Neuronal stem cell (in vitro differentiated cells): ENCODE measurements at regions not wholly inside any gene's neighbourhood (a gene's known extent, or its start where the extent isn't known, plus 50 kb on each side); places are given as distances from the start of the nearest gene placed in this dataset.
"Not testable (repeated sequence)": the region's sequence is repeated elsewhere in the genome, so short reads cannot be mapped to it uniquely, and the experiment has no call there.

Experiments used
- DNase-seq: peaks from one replicate; pipeline ENCODE4 v3.0.0-alpha.2; 2013; ENCODE audit warnings: low spot score
- H2AFZ ChIP-seq: one replicate; pipeline ENCODE4 v1.6.1; 2013; ENCODE audit warnings: mild to moderate bottlenecking, low read length, inconsistent platforms
- H2AK5ac ChIP-seq: 2 replicates; pipeline ENCODE4 v1.6.1; 2013; ENCODE audit warnings: low read depth, mild to moderate bottlenecking, inconsistent platforms, low read length, moderate library complexity, mixed read lengths
- H2BK120ac ChIP-seq: 2 replicates; pipeline ENCODE4 v1.6.1; 2013; ENCODE audit warnings: low read depth, mild to moderate bottlenecking, inconsistent platforms, low read length, moderate library complexity, mixed read lengths
- H2BK12ac ChIP-seq: one replicate; pipeline ENCODE4 v1.6.1; 2013; ENCODE audit warnings: low read length, inconsistent platforms
- H2BK15ac ChIP-seq: 2 replicates; pipeline ENCODE4 v1.6.1; 2013; ENCODE audit warnings: mild to moderate bottlenecking, low read length, inconsistent platforms, mixed read lengths
- H2BK5ac ChIP-seq: one replicate; pipeline ENCODE4 v1.6.1; 2013; ENCODE audit warnings: inconsistent platforms, mild to moderate bottlenecking, low read length, moderate library complexity
- H3K14ac ChIP-seq: one replicate; pipeline ENCODE4 v1.6.1; 2013; ENCODE audit warnings: low read length, inconsistent platforms
- H3K18ac ChIP-seq: 2 replicates; pipeline ENCODE4 v1.6.1; 2013; ENCODE audit warnings: low read length, inconsistent platforms
- H3K23ac ChIP-seq: 2 replicates; pipeline ENCODE4 v1.6.1; 2013; ENCODE audit warnings: low read depth, mild to moderate bottlenecking, mixed read lengths, low read length, inconsistent platforms; ENCODE audit not compliant: poor library complexity
- H3K27ac ChIP-seq: replicated peaks from 3 replicates; pipeline ENCODE4 v1.5.1; 2013; ENCODE audit warnings: low read length, inconsistent platforms
- H3K27me3 ChIP-seq, 3 experiments: 2 replicates each; pipeline ENCODE4 v1.6.1; 2013; ENCODE audit warnings: low read length in 3 of 3, mild to moderate bottlenecking in 2 of 3, inconsistent platforms in 1 of 3, low read depth in 1 of 3, mixed read lengths in 1 of 3, moderate library complexity in 1 of 3; ENCODE audit not compliant: control insufficient read depth in 3 of 3, insufficient read depth in 3 of 3
- H3K36me3 ChIP-seq, 2 donors: replicated peaks in 1 of 2; 2 replicates each; pipeline ENCODE4 v1.6.1; 2013; ENCODE audit warnings: low read length in 2 of 2; ENCODE audit not compliant: control insufficient read depth in 2 of 2, insufficient read depth in 2 of 2
- H3K4ac ChIP-seq: 2 replicates; pipeline ENCODE4 v1.6.1; 2013; ENCODE audit warnings: inconsistent platforms, mild to moderate bottlenecking, low read length, moderate library complexity
- H3K4me1 ChIP-seq, 2 donors: 1 replicate in 1 of 2; 2 replicates in 1 of 2; pipeline ENCODE4 v1.6.1; 2013; ENCODE audit warnings: low read length in 2 of 2, low read depth in 1 of 2; ENCODE audit not compliant: control insufficient read depth in 2 of 2, insufficient read depth in 1 of 2
- H3K4me2 ChIP-seq: one replicate; pipeline ENCODE4 v1.6.1; 2013; ENCODE audit warnings: mild to moderate bottlenecking, low read length, inconsistent platforms; ENCODE audit not compliant: insufficient read depth, poor library complexity, severe bottlenecking
- H3K4me3 ChIP-seq, 2 donors: 2 replicates each; pipeline ENCODE4 v1.5.1; 2013; ENCODE audit warnings: low read length in 2 of 2, mild to moderate bottlenecking in 2 of 2, inconsistent platforms in 1 of 2, moderate library complexity in 1 of 2
- H3K79me1 ChIP-seq: one replicate; pipeline ENCODE4 v1.6.1; 2013; ENCODE audit warnings: low read depth, mild to moderate bottlenecking, inconsistent platforms, low read length, moderate library complexity
- H3K9ac ChIP-seq: one replicate; pipeline ENCODE4 v1.6.1; 2013; ENCODE audit warnings: mild to moderate bottlenecking, low read depth, low read length, inconsistent platforms; ENCODE audit not compliant: poor library complexity
- H3K9me3 ChIP-seq, 2 donors: replicated peaks in 1 of 2; 2 replicates each; pipeline versions ENCODE3 to v1.6.1; 2013; ENCODE audit warnings: low read length in 2 of 2, mild to moderate bottlenecking in 2 of 2, inconsistent platforms in 1 of 2, low read depth in 1 of 2, mixed read lengths in 1 of 2, moderate library complexity in 1 of 2; ENCODE audit not compliant: control insufficient read depth in 2 of 2, insufficient read depth in 1 of 2
- H4K8ac ChIP-seq: one replicate; pipeline ENCODE4 v1.6.1; 2013; ENCODE audit warnings: low read depth, mild to moderate bottlenecking, inconsistent platforms, low read length, moderate library complexity
- H4K91ac ChIP-seq: one replicate; pipeline ENCODE4 v1.6.1; 2013; ENCODE audit warnings: low read length, low read depth, mild to moderate bottlenecking, inconsistent platforms; ENCODE audit not compliant: poor library complexity
- WGBS, 2 donors: extraction: QIAGEN DNeasy Blood & Tissue Kit; methylation state at CpG; one replicate each; pipeline ENCODE4 v1.1.7; 2013; ENCODE audit warnings: missing lambda C conversion rate in 2 of 2, mixed read lengths in 1 of 2; ENCODE audit not compliant: insufficient read length in 2 of 2, insufficient replicate concordance in 1 of 2; ENCODE audit errors: extremely low coverage in 2 of 2; 5-methylcytosine and 5-hydroxymethylcytosine counted together

- Histone ChIP-seq H2BK15ac (no peak overlapping the region), H3K79me1 (no peaks in the 10 kb centered on the region), H4K8ac (no peak overlapping the region), H3K4me2 (no peak overlapping the region), H3K4me1 (no peaks in the 10 kb centered on the region), H2AFZ (no peak overlapping the region), H3K23ac (no peak overlapping the region), H3K36me3 (no peaks in the 10 kb centered on the region), H3K27me3 (no peaks in the 10 kb centered on the region), H2BK12ac (no peak overlapping the region), H3K14ac (no peak overlapping the region), H2BK120ac (no peak overlapping the region), H3K4me3 (no peak overlapping the region), H3K27ac (no peak overlapping the region), H2AK5ac (no peak overlapping the region), H3K9ac (no peak overlapping the region), H2BK5ac (no peak overlapping the region), H3K4ac (no peak overlapping the region), H3K9me3 (no peaks in the 10 kb centered on the region), H3K18ac (no peak overlapping the region), H4K91ac (no peak overlapping the region)
- no CpG with 5 or more reads among the region's 4 CpGs for WGBS, 2 donors
- no peak for DNase-seq
These were observed 74.3 kb downstream of the MAT2B start for GRCh38 chr5:163579729-163580128.

- H3K23ac ChIP-seq, result no peak overlapping the region
- no peak for DNase-seq
- no peak overlapping the region for H2AK5ac ChIP-seq
- no peak overlapping the region for H3K18ac ChIP-seq
- no peaks in the 10 kb centered on the region for H3K79me1 ChIP-seq
- no peak overlapping the region for H2BK12ac ChIP-seq
- no peak overlapping the region for H2BK120ac ChIP-seq
- no peak overlapping the region for H3K4ac ChIP-seq
- H3K9ac ChIP-seq, result no peak overlapping the region
- H3K27ac ChIP-seq, result no peak overlapping the region
- H2BK5ac ChIP-seq, result no peak overlapping the region
- no peak overlapping the region for H4K91ac ChIP-seq
- no peak overlapping the region for H3K4me2 ChIP-seq
- no peaks in the 10 kb centered on the region for H3K27me3 ChIP-seq
- H2AFZ ChIP-seq, result no peak overlapping the region
- H3K36me3 ChIP-seq, result no peaks in the 10 kb centered on the region
- no CpG with 5 or more reads among the region's 2 CpGs for WGBS, 2 donors
- H3K4me1 ChIP-seq, result no peaks in the 10 kb centered on the region
- no peaks in the 10 kb centered on the region for H3K9me3 ChIP-seq
- H4K8ac ChIP-seq, result no peak overlapping the region
- no peak overlapping the region for H2BK15ac ChIP-seq
- no peak overlapping the region for H3K4me3 ChIP-seq
- no peak overlapping the region for H3K14ac ChIP-seq
These were observed 75.1 kb downstream of the MAT2B start for GRCh38 chr5:163580516-163580915.

DNA sequence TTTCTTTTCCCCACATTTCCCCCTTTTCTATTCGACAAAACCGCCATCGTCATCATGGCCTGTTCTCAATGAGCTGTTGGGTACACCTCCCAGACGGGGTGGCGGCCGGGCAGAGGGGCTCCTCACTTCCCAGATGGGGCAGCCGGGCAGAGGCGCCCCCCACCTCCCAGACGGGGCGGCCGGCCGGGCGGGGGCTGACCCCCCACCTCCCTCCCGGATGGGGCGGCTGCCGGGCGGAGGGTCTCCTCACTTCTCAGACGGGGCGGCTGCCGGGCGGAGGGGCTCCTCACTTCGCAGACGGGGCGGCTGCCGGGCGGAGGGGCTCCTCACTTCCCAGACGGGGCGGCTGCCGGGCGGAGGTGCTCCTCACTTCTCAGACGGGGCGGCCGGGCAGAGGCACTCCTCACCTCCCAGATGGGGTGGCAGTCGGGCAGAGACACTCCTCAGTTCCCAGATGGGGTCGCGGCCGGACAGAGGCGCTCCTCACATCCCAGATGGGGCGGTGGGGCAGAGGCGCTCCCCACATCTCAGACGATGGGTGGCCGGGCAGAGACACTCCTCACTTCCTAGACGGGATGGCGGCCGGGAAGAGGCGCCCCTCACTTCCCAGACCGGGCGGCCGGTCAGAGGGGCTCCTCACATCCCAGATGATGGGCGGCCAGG is 78.2 kb downstream of the MAT2B start:
- not testable (repeated sequence) for H2BK120ac ChIP-seq, H3K4me3 ChIP-seq, H2BK5ac ChIP-seq, H3K14ac ChIP-seq, H3K18ac ChIP-seq, H3K4ac ChIP-seq, H3K27me3 ChIP-seq, H2AK5ac ChIP-seq, H3K36me3 ChIP-seq, DNase-seq, H4K91ac ChIP-seq, H3K79me1 ChIP-seq, H2BK15ac ChIP-seq, H3K9me3 ChIP-seq, H3K23ac ChIP-seq, H3K27ac ChIP-seq, H3K4me1 ChIP-seq, H3K4me2 ChIP-seq, H4K8ac ChIP-seq, H2AFZ ChIP-seq, H3K9ac ChIP-seq, H2BK12ac ChIP-seq
- WGBS, 2 donors, result no CpG with 5 or more reads among the region's 50 CpGs

GRCh38 chr5:163585206-163585605 is 79.8 kb downstream of the MAT2B start:
- Histone ChIP-seq H3K4me1 (no peaks in the 10 kb centered on the region), H3K18ac (no peak overlapping the region), H3K23ac (no peak overlapping the region), H2AFZ (no peak overlapping the region), H3K14ac (no peak overlapping the region), H3K4me3 (no peak overlapping the region), H4K91ac (no peak overlapping the region), H2AK5ac (no peak overlapping the region), H3K27ac (no peak overlapping the region), H3K9me3 (no peaks in the 10 kb centered on the region), H3K9ac (no peak overlapping the region), H2BK15ac (no peak overlapping the region), H2BK12ac (no peak overlapping the region), H3K36me3 (no peaks in the 10 kb centered on the region), H3K4me2 (no peak overlapping the region), H3K79me1 (no peaks in the 10 kb centered on the region), H3K27me3 (peaks cover 0 to 2% (median 0%) of the 10 kb centered on the region in 3 experiments), H3K4ac (no peak overlapping the region), H2BK5ac (no peak overlapping the region), H4K8ac (no peak overlapping the region), H2BK120ac (no peak overlapping the region)
- WGBS, 2 donors, result no CpG with 5 or more reads among the region's 1 CpG
- DNase-seq, result no peak
